Hindlimb muscle (tissue), 1 donor: ENCODE measurements at regions not wholly inside any gene's neighbourhood (a gene's known extent, or its start where the extent isn't known, plus 50 kb on each side); places are given as distances from the start of the nearest gene placed in this dataset.

Experiments used
- DNase-seq: peaks from one replicate; pipeline ENCODE4 v3.0.0-alpha.2; 2013

DNA sequence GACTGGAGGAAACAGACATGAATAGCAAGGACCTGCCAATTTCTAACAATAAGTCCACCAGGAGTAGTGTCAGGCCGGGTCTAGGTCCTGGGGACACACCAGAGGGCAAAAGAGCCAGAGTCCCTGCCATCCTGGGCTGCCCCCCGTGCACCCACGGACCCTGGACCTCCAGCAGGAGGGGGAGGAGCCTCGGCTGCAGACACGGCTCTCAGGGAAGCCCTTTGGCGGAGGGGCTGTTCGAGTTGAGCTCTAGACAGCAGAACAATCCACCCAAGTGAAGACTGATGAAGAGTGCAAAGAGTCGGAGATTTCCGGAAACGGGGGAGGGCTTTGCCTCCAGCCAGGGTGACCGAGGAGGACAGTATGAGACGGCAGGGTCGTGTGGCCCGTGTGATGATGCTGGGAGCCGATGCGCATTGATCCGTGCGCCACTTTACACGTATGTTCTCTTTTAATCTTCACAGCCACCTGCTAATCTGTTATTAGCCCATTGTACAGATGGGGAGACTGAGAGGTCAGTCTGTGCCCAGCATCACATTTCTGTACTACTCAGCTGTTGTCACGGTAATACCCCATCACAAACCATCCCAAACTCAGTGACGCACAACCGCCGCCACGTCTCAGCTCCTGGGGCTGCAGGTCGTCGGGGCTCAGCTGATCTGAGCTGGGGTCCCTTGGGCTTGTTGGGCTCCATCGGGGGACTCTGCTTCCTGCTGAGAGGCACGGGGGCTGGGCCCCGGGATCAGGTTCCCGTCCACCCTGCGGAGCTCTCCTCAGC, 502.0 kb downstream of the PREX1 start:
- no peak for DNase-seq

DNA sequence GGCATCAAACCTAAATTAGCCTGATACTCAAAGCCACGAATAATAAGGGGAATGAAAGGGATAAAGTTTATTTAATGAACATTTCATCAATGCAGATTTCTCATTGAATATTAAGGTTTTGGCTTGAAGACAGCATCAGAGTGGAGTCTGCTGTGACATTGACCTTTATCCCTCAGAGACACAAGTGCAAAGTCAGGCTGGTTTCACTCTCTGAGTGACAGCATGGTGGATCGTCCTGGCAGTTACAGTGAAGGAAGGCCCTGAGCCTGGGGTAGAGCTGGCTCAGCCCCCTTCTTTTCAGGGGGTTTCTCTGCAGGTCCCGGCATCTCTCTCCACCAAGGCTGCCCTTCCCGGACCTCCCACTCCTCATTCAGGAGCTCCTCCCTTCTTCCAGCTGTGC, 503.1 kb downstream of the PREX1 start:
- no peak for DNase-seq

DNA sequence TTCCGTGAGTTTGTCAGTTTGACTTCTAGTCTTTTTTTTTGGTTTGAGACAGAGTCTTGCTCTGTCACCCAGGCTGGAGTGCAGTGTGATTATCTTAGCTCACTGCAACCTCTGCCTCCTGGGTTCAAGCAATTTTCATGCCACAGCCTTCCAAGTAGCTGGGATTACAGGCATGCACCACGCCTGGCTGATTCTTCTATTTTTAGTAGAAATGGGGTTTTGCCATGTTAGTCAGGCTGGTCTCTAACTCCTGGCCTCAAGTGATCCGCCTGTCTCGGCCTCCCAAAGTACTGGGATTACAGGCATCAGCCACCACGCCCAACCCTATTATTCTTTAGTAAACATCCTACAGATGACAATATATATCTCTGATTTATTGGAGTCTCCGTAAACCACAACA, 506.5 kb downstream of the PREX1 start:
- no peak for DNase-seq

DNA sequence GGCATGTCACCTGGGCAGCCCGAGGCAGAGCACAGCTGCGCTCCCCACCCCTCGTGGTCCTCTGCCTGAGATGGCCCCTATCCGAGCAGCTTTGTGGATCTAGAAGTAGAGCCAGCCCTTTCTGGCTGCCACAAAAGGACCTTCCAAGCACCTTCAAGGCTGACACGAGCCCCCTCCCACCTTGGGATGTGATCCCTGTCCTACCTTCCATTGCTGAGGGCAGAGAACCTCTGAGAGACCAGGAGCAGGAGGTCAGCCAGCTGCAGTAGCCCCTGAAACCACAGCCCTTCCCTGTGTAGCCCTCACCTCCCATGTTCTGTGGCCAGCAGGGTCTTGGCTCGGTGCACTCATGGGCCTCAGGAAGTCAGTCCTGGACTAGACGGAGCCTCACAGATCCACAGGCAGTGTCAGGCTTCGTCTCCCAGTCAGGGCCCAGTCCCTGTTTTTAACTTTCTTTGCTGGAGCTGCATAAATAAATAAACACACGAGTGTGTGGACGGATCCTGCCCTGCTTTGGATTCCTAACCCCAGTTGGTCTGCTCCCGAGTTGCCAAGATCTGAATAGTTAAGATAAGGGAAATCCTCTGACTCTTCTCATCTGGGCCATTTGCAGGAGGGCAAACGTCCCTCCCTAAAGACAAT, 507.7 kb downstream of the PREX1 start:
- no peak for DNase-seq

DNA sequence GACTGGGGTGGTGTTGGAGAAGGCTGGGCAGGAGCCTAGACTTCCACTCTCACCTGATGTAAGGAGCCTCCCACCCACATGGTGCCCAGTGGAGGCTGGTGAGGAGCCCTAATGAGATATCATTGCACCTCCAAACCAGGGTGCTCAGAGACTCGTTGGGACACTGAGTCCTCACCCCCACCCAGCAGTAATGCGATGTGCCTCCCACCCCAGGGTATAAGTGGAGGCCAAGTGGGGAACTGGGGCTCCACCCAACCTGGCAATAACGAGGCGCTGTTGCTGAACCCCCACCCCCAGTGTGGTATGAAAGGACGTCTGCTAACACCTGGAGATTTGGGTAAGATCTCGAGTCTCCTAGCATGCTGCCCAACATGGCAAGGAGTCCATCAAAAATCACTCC, 510.2 kb downstream of the PREX1 start:
- DNase-seq = no peak

DNA sequence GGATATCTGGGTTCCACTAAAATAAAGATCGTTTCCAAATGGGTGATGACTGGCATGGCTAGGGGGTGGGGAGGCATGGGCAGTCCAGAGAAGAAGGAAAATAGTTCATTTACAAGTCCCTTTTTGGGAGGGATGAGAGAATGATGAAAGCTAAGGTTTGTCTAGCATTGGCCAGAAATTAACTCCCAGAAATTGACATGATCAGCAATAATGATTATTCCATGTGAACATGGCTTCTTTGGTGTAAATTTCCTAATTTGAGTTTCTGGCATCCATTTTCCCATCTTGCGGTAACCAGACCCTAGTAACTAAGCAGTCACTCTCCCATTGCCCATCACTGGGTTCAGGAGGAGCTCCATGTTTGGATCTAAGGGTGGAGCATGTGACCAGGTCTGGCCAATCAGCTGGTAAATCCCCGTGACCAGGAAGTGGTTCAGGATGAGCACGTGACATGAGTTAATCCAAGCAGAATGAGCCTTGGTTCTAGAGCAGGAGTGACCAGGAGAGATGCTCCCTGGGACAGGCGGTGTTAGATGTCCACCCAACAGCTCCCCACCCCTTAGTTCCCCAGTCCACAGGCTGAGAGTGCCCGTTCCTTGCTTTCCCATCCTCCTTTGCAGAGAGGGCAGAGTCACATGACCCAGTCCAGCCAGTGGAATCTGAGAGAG, 512.7 kb downstream of the PREX1 start:
- DNase-seq = no peak

DNA sequence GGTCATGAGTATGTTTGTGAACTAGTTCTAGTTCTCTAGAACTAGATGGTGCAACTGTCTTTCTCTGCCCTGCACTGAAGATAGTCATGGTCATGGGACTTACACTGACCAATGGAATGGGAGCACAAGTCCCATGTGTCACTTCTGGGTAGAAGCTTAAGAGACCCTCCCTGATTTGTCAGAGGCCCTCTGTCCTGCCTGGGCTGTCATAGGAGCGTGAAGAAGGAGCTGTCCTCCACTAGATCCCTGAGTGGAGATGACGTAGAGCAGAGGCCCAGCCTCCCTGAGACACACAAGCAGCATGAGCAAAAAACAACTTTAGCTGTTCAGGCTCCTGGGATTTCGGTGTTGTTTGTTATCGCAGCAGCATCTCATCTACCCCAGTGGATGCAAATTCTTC, 514.5 kb downstream of the PREX1 start:
- DNase-seq = no peak

DNA sequence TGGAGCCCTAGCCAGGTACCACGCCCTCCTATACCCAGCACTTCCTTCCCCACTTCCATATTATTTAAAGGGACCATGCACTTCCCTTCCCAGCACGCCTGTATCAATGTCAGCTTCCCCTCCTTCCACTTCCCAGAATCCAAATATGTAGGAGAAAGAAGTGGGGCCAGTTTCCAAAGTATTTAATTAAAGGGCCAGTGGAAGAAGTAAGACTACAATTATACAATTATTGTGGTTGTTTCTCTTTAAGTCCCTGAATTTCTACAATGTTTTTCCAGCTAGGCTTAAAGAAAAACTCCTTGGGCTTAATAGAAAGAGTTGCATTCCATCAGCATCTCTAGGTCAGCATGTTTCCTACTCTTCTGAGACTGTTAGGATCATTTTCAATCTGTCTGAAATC, 515.8 kb downstream of the PREX1 start:
- no peak for DNase-seq

DNA sequence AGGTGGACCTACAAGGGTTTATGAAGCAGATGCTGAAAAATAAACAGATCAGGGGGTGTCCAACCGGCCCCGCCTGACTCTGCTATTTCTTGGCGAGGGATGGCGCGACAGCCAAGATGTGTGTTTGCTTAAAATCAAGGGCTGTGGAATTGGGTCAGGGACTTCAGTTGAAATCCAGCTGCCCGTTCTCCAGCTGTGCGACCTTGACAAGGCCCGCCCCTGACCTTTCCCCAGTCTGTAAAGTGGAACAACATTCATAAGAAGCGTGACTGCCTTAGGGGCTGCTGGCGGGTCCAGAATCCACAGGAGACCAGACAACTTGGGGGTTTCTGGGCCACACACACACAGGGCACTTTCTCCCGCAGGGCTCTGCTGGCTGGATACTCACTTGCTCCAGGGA, 517.5 kb downstream of the PREX1 start:
- DNase-seq = no peak

DNA sequence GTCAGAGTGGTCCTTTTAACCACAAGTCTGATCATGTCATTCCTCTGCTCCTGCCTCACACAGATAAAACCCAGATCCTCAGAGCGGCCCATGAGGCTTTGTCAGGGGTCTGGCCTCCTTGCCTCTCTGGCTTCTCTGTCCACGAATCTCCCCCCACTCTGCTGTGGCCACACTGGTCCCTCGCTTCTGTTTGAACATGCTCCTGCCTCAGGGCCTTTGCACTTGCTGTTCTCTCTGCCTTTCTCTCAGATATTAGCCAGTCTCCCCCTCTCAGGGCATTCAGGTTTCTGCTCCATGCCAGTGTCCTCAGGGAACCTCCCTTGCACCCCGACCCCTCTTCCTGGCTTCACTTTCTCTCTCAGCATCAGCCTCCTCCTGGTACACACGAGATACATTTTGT, 518.5 kb downstream of the PREX1 start:
- DNase-seq = no peak

DNA sequence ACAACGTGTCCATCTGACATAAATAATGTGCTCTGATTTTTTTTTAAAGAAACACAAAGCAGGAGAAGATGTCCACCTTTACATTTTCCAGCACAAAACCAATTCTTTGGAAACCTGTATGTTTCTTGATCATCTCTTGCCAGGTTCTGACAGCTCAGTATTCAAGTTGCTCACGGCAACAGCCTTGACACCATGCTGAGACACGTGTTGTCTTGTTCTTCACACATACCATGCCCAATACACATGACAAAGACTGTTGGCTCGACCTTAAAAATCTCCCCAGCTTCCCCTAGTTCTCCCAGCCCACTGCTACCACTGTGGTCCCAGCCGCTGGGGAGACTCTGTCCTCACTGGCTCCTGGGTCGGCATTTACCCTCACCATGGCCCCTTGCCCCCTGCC, 518.9 kb downstream of the PREX1 start:
- no peak for DNase-seq

DNA sequence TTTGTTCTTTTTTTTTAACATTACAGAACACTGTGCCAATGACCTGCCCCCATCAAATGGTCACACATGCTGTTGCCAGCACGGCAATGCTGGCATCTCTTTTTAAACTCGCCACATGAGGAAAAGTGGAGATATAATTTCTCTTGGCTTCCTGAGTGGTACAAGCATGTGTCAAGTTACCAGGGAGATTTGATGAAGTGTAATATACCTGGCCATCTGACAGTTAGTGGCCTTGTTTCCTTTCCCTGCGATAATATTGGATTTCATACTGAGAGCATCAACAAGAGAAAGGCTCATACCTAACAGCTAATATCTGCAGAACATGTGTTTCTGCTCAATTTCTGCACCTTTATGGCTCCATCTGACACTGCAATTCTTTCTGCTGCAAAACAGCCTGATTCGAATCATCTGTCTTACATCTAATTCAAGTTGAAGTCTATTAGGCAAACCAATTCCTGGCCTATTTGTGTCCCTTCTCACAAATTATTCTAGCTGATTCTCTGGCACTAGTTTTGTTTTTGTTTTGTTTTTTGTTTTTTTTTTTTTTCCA, 519.5 kb downstream of the PREX1 start:
- DNase-seq = no peak

DNA sequence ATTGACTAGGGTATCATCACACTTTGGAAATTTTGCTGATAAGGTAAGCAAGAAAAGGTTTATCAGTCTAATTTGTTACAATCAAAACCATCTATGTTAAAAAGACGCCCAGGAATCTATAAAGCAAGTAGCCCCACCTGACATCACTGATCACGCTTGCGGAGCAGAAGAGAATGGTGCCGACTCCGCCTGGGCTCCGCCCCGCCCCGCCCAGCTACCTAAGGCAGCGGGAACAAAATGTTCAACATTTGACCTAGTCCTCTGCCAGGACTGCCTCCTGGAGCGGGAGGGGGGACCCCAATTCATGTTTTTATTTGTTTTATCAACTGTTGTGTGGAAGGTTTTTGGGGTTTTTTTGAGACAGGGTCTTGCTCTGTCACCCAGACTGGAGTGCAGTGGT, 520.5 kb downstream of the PREX1 start:
- DNase-seq = no peak

DNA sequence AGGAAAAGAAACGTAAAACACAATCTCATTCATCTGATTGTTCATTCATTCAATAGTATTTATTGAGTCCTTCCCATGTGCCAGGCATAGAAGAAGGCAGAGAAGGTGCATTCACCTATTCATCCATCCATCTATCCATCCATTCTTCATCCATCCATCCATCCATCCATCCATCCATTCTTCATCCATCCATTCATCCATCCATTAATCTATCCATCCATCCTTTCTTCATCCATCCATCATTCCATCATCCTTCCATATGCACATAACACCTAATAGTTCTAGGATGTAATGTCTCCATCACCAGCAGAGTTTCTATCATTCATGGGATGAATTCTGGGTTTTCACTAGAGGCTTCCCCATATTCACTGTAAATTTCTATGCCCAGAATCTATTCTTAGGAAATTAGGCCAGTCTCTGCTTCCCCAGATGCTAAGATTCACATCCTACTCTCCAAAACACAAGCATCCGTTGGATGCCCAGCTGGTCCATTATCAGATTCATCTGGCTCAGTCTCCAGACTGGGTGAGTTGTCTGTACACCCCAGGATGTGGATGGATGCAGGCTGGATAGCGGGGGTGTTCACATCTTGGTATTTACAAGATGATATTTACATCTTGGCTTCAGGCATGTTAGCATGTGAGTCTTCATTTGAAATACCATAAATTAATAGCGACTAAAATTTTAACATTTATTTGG, 517.7 kb upstream of the SULF2 start:
- DNase-seq = no peak

DNA sequence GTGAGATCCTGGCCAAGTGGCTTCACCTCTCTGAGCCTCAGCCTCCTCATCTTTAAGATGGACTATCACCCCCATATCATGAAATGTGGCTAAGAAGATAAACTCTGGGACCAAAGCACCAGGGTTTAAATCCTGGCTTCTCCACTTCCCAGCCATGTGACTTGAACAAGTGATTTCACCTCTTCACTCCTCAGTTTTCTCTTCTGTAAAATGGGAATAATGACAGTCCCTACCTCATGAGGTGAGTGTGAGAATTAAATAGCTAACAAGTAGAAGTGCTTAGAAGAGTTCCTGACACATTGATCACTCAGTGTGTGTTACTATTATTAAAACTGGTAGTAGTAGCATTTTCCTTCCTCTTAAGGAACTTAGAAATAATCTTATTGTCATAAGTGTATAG, 516.9 kb upstream of the SULF2 start:
- no peak for DNase-seq

DNA sequence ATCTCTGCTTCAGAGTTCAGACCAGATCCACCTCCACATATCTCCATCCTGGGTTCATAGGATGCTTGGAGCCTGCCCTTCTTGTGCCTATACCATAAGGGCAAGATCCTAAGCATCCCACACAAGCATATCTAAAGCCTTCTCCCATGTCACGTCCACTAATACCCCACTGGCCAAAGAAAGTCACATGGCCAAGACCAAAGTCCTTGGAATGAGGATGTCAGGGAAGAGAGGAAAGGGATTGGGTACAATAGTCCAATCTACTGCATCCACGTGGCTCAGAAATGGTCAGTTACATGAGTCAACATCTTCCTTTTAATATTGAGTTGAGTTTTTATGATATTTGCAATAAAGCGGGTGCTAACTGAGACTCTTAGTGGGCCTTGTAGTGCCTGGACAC, 515.9 kb upstream of the SULF2 start:
- DNase-seq = no peak

DNA sequence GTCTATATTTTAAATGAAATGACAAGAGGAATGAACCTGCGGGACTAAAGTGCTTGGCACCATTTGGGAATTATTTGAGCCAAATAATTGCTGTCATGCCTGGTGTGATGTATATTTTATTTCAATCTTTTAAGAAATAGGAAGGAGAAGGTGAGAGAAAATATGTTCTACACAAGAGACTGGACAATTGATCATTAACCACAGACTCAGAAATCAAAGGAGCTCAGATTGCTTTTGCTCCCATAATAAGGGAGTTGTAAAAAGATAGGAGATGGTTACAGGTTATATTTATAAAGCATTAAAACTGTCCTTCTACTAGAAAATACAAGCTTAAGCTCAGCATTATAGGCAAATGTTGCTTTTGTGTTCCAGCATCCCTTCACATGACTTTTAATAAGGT, 515.2 kb upstream of the SULF2 start:
- no peak for DNase-seq

DNA sequence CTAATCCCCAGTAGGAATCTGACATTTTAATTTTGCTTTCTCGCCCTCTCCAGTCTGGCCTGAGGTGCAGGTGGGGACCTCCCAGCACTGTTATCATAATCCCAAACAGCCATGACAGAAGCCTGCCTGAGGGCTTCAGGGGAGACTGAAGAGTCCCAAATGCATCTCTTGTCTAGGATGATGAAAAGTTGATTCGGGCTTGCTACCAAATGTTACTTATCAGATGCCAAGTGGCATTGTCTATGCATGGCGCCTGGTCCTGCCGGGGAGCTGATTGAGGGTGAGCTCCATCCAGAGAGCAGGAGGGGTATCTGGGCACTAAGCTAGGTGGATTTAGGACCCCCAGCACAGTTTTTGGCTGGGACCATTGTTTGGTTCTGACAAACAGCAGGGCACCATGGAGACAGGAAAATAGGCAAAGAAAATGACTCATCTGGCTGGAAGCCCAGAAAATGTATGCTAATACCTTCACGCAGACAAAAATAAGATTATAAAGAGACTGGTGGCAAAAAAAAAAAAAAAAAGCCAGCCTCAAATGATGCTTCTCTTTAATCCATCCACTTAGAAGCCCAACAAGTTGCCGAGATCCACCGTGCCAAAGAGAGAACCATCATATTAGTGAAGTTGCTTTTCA, 513.7 kb upstream of the SULF2 start:
- peak; percentile 68 for DNase-seq

DNA sequence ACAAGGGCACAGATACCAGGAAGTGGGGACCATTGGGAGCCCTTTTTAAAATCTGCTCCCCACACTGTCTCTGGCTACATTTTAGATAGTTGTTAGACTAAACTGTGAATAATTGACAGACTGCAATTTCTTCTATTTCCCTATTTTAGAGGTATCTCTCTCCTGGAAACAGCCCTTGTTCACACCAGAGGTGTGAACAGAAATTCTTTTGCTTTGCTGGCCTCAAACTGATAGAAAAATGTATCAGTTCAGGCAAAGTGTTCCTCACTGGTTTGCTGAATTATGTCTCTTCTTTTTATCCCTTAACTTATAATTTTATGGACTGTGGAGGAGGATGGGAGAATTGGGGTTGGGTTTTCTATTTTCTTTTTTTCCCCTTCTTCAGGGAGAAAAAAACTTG, 513.2 kb upstream of the SULF2 start:
- DNase-seq = no peak

DNA sequence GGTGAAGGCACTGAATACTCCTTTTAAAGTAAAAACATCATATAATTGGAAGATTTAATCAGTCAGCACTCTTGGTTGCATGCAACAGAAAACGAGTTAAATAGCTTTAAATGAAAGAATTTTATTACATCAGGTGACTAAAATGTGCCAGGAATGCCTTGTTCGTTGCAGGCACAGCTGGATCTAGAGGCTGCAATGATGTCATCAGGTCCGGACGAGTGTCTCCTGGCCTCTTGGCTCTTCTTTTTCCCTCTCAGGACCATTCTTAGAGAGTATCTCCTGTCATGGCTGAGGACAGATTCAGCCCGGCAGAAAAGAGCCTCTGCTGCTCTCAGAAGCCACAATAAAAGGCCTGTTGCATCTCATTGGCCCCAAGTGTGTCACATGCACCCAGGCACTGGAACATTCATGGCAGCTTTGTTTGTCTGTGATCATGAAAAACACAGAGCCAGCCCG, 510.7 kb upstream of the SULF2 start:
- DNase-seq = no peak

DNA sequence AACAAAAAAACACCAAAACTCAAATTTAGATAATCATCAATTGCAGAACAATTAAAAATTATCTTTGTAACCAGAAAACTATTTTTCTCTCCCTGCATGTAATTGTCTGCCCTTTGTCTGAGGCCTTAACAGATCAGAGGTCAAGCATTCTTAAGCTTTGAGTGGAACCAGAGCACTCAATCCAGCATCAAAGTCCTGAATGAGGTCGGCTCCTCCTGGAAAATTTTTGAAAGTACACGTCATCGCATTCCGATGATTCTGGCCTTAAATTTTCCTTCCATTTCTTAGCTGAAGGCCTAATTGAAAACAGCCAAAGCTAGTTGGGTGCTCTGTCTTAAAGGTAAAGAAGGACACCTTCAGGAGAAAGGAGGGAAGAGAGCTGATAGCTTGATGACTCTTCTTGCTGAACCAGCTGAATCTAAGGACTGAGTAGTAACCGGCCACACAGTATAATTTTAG, 510.2 kb upstream of the SULF2 start:
- peak; percentile 76 for DNase-seq

DNA sequence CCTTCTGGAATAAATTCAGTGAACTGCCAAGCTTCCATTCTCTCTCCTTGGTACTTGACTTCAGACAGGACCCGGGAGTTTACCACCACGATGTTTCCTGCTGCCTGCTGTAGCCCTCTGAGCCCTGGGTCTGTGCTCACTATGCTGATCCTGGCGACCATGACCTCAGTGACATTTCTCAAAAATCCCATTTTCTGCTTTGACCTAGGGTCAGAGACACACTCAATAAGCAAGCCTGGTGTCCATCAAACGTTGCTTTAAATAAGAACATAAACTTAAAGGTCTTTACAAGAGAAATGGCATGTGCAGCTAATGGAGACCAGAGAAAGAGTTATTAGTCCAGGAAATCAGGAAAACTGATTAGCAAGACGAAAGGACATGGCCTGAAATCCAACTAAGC, 509.7 kb upstream of the SULF2 start:
- no peak for DNase-seq
